A549 (cell line): ENCODE measurements at regions not wholly inside any gene's neighbourhood (a gene's known extent, or its start where the extent isn't known, plus 50 kb on each side); places are given as distances from the start of the nearest gene placed in this dataset.

ENCODE experiments used
- ATAC-seq, 2 experiments: fragments of 200-7000 bp in 1 of 2; fragments of >200 bp in 1 of 2; cut with Nextera tagmentation in 1 of 2; cut with Tn5 transposase in 1 of 2; 3 replicates each; pipeline versions ENCODE4 v1.8.0 to v1.9.1; 2018 to 2020; ENCODE audit warnings: mild to moderate bottlenecking in 1 of 2, moderate library complexity in 1 of 2
- CTCF ChIA-PET: fragments of 300-600 bp; sonication (Branson Sonifier 250); formaldehyde crosslinking; extraction: SDS; loops from one replicate; lab custom pipeline; 2021; ENCODE audit warnings: antibody characterized with exemption, inconsistent platforms; lab: Yijun Ruan, JAX
- POLR2A ChIA-PET: fragments of 350-600 bp; formaldehyde crosslinking; extraction: SDS; loops from one replicate; lab custom pipeline; 2021; ENCODE audit warnings: antibody characterized with exemption, inconsistent platforms; lab: Yijun Ruan, JAX
- DNase-seq, 2 experiments: peaks; one replicate each; pipeline versions ENCODE4 v3.0.0 to v3.0.0-alpha.2; 2011 to 2016; ENCODE audit warnings: low read depth in 1 of 2, low spot score in 1 of 2
- FAIRE-seq: peaks from 2 replicates; lab custom pipeline; 2011; peaks lifted over from hg19 to GRCh38; lab: Jason Lieb, UNC
- H3K27ac ChIP-seq, 2 experiments: fragments of >200 bp; sonication (Bioruptor Twin); formaldehyde crosslinking; 3 replicates each; pipeline ENCODE4 v1.5.1; 2016 to 2017
- H3K4me1 ChIP-seq: fragments of >200 bp; sonication (Bioruptor Twin); formaldehyde crosslinking; 3 replicates; pipeline ENCODE4 v1.6.1; 2016
- H3K4me2 ChIP-seq: fragments of >200 bp; sonication (Bioruptor Twin); formaldehyde crosslinking; 3 replicates; pipeline ENCODE4 v1.6.1; 2016
- H3K4me3 ChIP-seq: fragments of >200 bp; sonication (Bioruptor Twin); formaldehyde crosslinking; 3 replicates; pipeline ENCODE4 v1.5.1; 2016
- H3K9me3 ChIP-seq: fragments of >200 bp; sonication (Bioruptor Twin); formaldehyde crosslinking; 3 replicates; pipeline ENCODE4 v1.6.1; 2016
- CBX8 ChIP-seq: fragments of 200-600 bp; sonication (generic); IDR thresholded peaks from 2 replicates; pipeline ENCODE4 v1.6.1; 2016
- CHD2 ChIP-seq: fragments of 150-350 bp; IDR thresholded peaks from 2 replicates; pipeline ENCODE4 v1.6.1; 2014; ENCODE audit warnings: low read length; ENCODE audit not compliant: partially characterized antibody
- EHF ChIP-seq: fragments of 250-450 bp; sonication (Bioruptor Pico); IDR thresholded peaks from 2 replicates; pipeline ENCODE4 v1.5.0; 2020; ENCODE audit warnings: mild to moderate bottlenecking
- ESRRA ChIP-seq: fragments of 150-350 bp; IDR thresholded peaks from 2 replicates; pipeline ENCODE4 v1.6.1; 2014; ENCODE audit warnings: mild to moderate bottlenecking, low read length, borderline replicate concordance
- HOXB5 ChIP-seq: fragments of 250-450 bp; sonication (Bioruptor Pico); IDR thresholded peaks from 2 replicates; pipeline ENCODE4 v1.5.0; 2020; ENCODE audit warnings: mild to moderate bottlenecking, moderate library complexity
- MAZ ChIP-seq: fragments of 150-350 bp; IDR thresholded peaks from 2 replicates; pipeline ENCODE4 v1.6.1; 2014; ENCODE audit warnings: antibody characterized with exemption, low read depth, low read length, borderline replicate concordance
- NPAS2 ChIP-seq: fragments of 250-450 bp; sonication (Bioruptor Pico); IDR thresholded peaks from 2 replicates; pipeline ENCODE4 v1.8.0; 2022; ENCODE audit warnings: mild to moderate bottlenecking, moderate library complexity, borderline replicate concordance
- PHF8 ChIP-seq: fragments of 200-600 bp; sonication (generic); IDR thresholded peaks from 2 replicates; pipeline ENCODE4 v1.6.1; 2016; ENCODE audit warnings: low read depth, mild to moderate bottlenecking, antibody characterized with exemption, moderate library complexity, borderline replicate concordance
- POLR2AphosphoS2 ChIP-seq: conservative IDR thresholded peaks from 2 replicates; pipeline ENCODE4 v1.6.1; 2012; ENCODE audit warnings: low read length, improper control_type of control experiment, inconsistent platforms
- ZC3H11A ChIP-seq: fragments of 450-650 bp; IDR thresholded peaks from 2 replicates; pipeline ENCODE4 v1.6.1; 2014; ENCODE audit warnings: antibody characterized with exemption, mild to moderate bottlenecking
- ZFP36 ChIP-seq: fragments of 450-650 bp; IDR thresholded peaks from 2 replicates; pipeline ENCODE4 v1.6.1; 2014; ENCODE audit warnings: borderline replicate concordance; ENCODE audit not compliant: partially characterized antibody
- WGBS: methylation state at CpG from one replicate; pipeline ENCODE4 v1.1.6; 2017; ENCODE audit errors: missing lambda C conversion rate; 5-methylcytosine and 5-hydroxymethylcytosine counted together
- TF ChIP-seq, protein P1 (sequence below): fragments of >200 bp; sonication (Bioruptor Twin); formaldehyde crosslinking; IDR thresholded peaks from 2 replicates; pipeline ENCODE4 v1.6.1; 2016
- TF ChIP-seq, protein P2 (sequence below): IDR thresholded peaks from 2 replicates; pipeline ENCODE4 v1.6.1; 2012
- TF ChIP-seq, protein P3 (sequence below): fragments of >200 bp; sonication (Bioruptor Twin); formaldehyde crosslinking; IDR thresholded peaks from 3 replicates; pipeline ENCODE4 v1.5.1; 2016
- TF ChIP-seq, protein P4 (sequence below): fragments of 150-350 bp; IDR thresholded peaks from 2 replicates; pipeline ENCODE4 v1.6.1; 2014; ENCODE audit warnings: low read depth, mild to moderate bottlenecking, low read length
- TF ChIP-seq, protein P5 (sequence below): fragments of 200-600 bp; sonication (generic); IDR thresholded peaks from 2 replicates; pipeline ENCODE4 v1.6.1; 2016; ENCODE audit warnings: antibody characterized with exemption, mild to moderate bottlenecking, moderate library complexity
- TF ChIP-seq, protein P6 (sequence below): fragments of >200 bp; sonication (Bioruptor Twin); formaldehyde crosslinking; IDR thresholded peaks from 3 replicates; pipeline ENCODE4 v1.6.1; 2016

DNA sequence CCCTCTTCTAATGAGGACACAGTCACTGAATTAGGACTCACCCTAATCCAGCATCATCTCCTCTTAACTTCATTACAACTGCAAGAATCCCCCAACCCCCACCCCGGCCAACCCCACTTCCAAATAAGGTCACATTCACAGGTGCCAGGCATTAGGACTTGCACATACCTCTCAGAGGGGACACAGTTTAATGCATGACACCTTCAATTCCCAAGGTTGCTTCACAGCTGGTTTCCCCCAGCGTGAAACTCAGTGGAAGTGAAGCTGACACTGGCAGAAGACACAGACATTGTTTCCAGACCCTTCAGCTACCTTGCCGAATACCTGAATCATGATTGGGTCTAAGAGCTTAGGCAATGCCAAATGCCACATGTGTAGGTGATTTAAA, 217.0 kb upstream of the DYNLRB2 start:
- DNase-seq (no peak), FAIRE-seq (no peak), ATAC-seq (no peak)
- POLR2A ChIA-PET = no interaction called here
- Histone ChIP-seq H3K27ac (no peak overlapping the region), H3K4me1 (no peaks in the 10 kb centered on the region), H3K4me2 (no peak overlapping the region), H3K4me3 (no peak overlapping the region), H3K9me3 (no peaks in the 10 kb centered on the region)
- CTCF ChIA-PET = interaction anchor here (2.3 kb wide), 1 partner anchor 10 kb away, joined by 6 read pairs; no protein-coding TSS in a partner anchor
- no peak for TF ChIP-seq CHD2
- no peak for TF ChIP-seq ESRRA
- TF ChIP-seq, protein P1, sequence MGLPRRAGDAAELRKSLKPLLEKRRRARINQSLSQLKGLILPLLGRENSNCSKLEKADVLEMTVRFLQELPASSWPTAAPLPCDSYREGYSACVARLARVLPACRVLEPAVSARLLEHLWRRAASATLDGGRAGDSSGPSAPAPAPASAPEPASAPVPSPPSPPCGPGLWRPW = no peak
- TF ChIP-seq, protein P2, sequence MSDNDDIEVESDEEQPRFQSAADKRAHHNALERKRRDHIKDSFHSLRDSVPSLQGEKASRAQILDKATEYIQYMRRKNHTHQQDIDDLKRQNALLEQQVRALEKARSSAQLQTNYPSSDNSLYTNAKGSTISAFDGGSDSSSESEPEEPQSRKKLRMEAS = no peak
- TF ChIP-seq HOXB5 (CRISPR knock-in tag) = no peak
- TF ChIP-seq, protein P3, sequence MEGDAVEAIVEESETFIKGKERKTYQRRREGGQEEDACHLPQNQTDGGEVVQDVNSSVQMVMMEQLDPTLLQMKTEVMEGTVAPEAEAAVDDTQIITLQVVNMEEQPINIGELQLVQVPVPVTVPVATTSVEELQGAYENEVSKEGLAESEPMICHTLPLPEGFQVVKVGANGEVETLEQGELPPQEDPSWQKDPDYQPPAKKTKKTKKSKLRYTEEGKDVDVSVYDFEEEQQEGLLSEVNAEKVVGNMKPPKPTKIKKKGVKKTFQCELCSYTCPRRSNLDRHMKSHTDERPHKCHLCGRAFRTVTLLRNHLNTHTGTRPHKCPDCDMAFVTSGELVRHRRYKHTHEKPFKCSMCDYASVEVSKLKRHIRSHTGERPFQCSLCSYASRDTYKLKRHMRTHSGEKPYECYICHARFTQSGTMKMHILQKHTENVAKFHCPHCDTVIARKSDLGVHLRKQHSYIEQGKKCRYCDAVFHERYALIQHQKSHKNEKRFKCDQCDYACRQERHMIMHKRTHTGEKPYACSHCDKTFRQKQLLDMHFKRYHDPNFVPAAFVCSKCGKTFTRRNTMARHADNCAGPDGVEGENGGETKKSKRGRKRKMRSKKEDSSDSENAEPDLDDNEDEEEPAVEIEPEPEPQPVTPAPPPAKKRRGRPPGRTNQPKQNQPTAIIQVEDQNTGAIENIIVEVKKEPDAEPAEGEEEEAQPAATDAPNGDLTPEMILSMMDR = no peak
- TF ChIP-seq, protein P4, sequence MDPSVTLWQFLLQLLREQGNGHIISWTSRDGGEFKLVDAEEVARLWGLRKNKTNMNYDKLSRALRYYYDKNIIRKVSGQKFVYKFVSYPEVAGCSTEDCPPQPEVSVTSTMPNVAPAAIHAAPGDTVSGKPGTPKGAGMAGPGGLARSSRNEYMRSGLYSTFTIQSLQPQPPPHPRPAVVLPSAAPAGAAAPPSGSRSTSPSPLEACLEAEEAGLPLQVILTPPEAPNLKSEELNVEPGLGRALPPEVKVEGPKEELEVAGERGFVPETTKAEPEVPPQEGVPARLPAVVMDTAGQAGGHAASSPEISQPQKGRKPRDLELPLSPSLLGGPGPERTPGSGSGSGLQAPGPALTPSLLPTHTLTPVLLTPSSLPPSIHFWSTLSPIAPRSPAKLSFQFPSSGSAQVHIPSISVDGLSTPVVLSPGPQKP = no peak
- TF ChIP-seq ZC3H11A = no peak
- WGBS = 29% methylated on average over 2 of the region's 3 CpGs

DNA sequence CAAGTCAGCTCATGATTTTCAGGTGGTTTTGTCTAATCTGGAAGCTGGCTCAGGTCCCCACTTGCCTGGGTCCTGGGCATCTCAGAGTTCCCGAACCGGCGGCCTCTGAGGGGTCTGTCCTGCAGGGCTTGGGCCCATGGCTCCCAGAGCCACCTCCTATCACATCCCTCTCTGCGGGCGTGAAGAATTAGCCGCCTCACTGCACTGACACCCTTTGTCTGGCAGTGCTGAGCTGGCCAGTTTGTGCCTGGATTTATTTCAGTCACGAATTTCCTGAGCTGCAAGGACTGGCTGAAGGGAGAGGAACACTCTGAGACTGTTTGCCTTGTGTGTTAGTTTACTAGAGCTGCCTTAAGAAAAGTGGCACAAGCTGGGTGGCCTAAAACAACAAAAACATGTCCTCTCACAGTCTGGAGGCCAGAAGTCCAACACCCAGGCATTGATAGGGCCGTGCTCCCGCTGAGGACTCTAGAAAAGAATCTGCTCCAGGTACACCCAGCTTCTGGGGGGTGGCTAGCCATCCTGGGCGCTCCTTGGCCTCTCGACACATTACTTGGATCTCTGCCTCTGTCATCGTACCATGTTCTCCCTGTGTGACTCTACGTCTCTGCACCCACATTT, 217.5 kb upstream of the DYNLRB2 start:
- CTCF ChIA-PET = interaction anchor here (2.3 kb wide), 1 partner anchor 9 kb away, joined by 6 read pairs; no protein-coding TSS in a partner anchor
- H3K9me3 ChIP-seq = no peaks in the 10 kb centered on the region
- TF ChIP-seq EHF (CRISPR knock-in tag) = no peak
- no peak for TF ChIP-seq POLR2AphosphoS2
- no peak for TF ChIP-seq NPAS2 (CRISPR knock-in tag)
- TF ChIP-seq, protein P2 = no peak
- no peak for TF ChIP-seq MAZ
- TF ChIP-seq PHF8 = no peak
- no peak for TF ChIP-seq ESRRA
- no peak for TF ChIP-seq ZFP36
- TF ChIP-seq CBX8 = no peak
- TF ChIP-seq, protein P5, sequence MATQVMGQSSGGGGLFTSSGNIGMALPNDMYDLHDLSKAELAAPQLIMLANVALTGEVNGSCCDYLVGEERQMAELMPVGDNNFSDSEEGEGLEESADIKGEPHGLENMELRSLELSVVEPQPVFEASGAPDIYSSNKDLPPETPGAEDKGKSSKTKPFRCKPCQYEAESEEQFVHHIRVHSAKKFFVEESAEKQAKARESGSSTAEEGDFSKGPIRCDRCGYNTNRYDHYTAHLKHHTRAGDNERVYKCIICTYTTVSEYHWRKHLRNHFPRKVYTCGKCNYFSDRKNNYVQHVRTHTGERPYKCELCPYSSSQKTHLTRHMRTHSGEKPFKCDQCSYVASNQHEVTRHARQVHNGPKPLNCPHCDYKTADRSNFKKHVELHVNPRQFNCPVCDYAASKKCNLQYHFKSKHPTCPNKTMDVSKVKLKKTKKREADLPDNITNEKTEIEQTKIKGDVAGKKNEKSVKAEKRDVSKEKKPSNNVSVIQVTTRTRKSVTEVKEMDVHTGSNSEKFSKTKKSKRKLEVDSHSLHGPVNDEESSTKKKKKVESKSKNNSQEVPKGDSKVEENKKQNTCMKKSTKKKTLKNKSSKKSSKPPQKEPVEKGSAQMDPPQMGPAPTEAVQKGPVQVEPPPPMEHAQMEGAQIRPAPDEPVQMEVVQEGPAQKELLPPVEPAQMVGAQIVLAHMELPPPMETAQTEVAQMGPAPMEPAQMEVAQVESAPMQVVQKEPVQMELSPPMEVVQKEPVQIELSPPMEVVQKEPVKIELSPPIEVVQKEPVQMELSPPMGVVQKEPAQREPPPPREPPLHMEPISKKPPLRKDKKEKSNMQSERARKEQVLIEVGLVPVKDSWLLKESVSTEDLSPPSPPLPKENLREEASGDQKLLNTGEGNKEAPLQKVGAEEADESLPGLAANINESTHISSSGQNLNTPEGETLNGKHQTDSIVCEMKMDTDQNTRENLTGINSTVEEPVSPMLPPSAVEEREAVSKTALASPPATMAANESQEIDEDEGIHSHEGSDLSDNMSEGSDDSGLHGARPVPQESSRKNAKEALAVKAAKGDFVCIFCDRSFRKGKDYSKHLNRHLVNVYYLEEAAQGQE = no peak
- TF ChIP-seq ZC3H11A = no peak
- TF ChIP-seq, protein P6, sequence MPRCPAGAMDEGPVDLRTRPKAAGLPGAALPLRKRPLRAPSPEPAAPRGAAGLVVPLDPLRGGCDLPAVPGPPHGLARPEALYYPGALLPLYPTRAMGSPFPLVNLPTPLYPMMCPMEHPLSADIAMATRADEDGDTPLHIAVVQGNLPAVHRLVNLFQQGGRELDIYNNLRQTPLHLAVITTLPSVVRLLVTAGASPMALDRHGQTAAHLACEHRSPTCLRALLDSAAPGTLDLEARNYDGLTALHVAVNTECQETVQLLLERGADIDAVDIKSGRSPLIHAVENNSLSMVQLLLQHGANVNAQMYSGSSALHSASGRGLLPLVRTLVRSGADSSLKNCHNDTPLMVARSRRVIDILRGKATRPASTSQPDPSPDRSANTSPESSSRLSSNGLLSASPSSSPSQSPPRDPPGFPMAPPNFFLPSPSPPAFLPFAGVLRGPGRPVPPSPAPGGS = no peak

More for the DNA sequence above, 217.5 kb upstream of the DYNLRB2 start:
- no peak overlapping the region for H3K27ac ChIP-seq
- WGBS = 61% methylated on average over 11 of the region's 13 CpGs
- H3K4me1 ChIP-seq = no peaks in the 10 kb centered on the region
- POLR2A ChIA-PET = no interaction called here
- H3K4me2 ChIP-seq = no peak overlapping the region
- no peak overlapping the region for H3K4me3 ChIP-seq
- FAIRE-seq = no peak
- no peak for DNase-seq
- no peak for ATAC-seq
